ENCODE measurements at regions not wholly inside any gene's neighbourhood (a gene's known extent, or its start where the extent isn't known, plus 50 kb on each side); places are given as distances from the start of the nearest gene placed in this dataset.

- TF ChIP-seq CTCF (IDR thresholded peaks at IDR 0.05; ENCODE audit: low read depth, low read length), result no peak
- no peak for DNase-seq (ENCODE audit: low read depth in 2 of 2)
- no peak overlapping the region for H3K4me3 ChIP-seq (replicated peaks in 1 of 2; ENCODE audit: low read depth in 2 of 2, low read length in 2 of 2)
Measured at GRCh38 chr5:89575319-89575718, 692.3 kb upstream of the MEF2C start.

GRCh38 chr5:89573345-89573744 lies 690.4 kb upstream of the MEF2C start:
- no peak overlapping the region for H3K4me3 ChIP-seq (replicated peaks in 1 of 2; ENCODE audit: low read depth in 2 of 2, low read length in 2 of 2)
- DNase-seq (ENCODE audit: low read depth in 2 of 2), result no peak

GRCh38 chr5:89572696-89573095 lies 689.7 kb upstream of the MEF2C start:
- DNase-seq (ENCODE audit: low read depth in 2 of 2), result peak; percentile 59 to 61
- TF ChIP-seq CTCF (IDR thresholded peaks at IDR 0.05; ENCODE audit: low read depth, low read length), result no peak
- H3K4me3 ChIP-seq (replicated peaks in 1 of 2; ENCODE audit: low read depth in 2 of 2, low read length in 2 of 2), result no peak overlapping the region

More at GRCh38 chr5:89573345-89573744, 690.4 kb upstream of the MEF2C start:
- no peak for TF ChIP-seq CTCF (IDR thresholded peaks at IDR 0.05; ENCODE audit: low read depth, low read length)

GRCh38 chr5:89570557-89570956 lies 687.6 kb upstream of the MEF2C start:
- DNase-seq (ENCODE audit: low read depth in 2 of 2), result no peak
- no peak overlapping the region for H3K4me3 ChIP-seq (replicated peaks in 1 of 2; ENCODE audit: low read depth in 2 of 2, low read length in 2 of 2)
- TF ChIP-seq CTCF (IDR thresholded peaks at IDR 0.05; ENCODE audit: low read depth, low read length), result no peak

GRCh38 chr5:89566340-89566739 lies 683.4 kb upstream of the MEF2C start:
- H3K4me3 ChIP-seq (replicated peaks in 1 of 2; ENCODE audit: low read depth in 2 of 2, low read length in 2 of 2), result no peak overlapping the region
- DNase-seq (ENCODE audit: low read depth in 2 of 2), result no peak
- no peak for TF ChIP-seq CTCF (IDR thresholded peaks at IDR 0.05; ENCODE audit: low read depth, low read length)

GRCh38 chr5:89560696-89561095 lies 677.7 kb upstream of the MEF2C start:
- TF ChIP-seq CTCF (IDR thresholded peaks at IDR 0.05; ENCODE audit: low read depth, low read length), result no peak
- no peak overlapping the region for H3K4me3 ChIP-seq (replicated peaks in 1 of 2; ENCODE audit: low read depth in 2 of 2, low read length in 2 of 2)
- no peak for DNase-seq (ENCODE audit: low read depth in 2 of 2)

- TF ChIP-seq CTCF (IDR thresholded peaks at IDR 0.05; ENCODE audit: low read depth, low read length), result no peak
- peak; percentile 34 to 94 for DNase-seq (ENCODE audit: low read depth in 2 of 2)
- no peak overlapping the region for H3K4me3 ChIP-seq (replicated peaks in 1 of 2; ENCODE audit: low read depth in 2 of 2, low read length in 2 of 2)
Measured at GRCh38 chr5:89556215-89556913, 673.4 kb upstream of the MEF2C start.

Measured in cardiac fibroblast (primary cell).